ACC112 (cell line): ENCODE measurements at regions not wholly inside any gene's neighbourhood (a gene's known extent, or its start where the extent isn't known, plus 50 kb on each side); places are given as distances from the start of the nearest gene placed in this dataset.
"Not testable (repeated sequence)": the region's sequence is repeated elsewhere in the genome, so short reads cannot be mapped to it uniquely, and the experiment has no call there.

Source experiments
- H2AFZ ChIP-seq: fragments of 200-600 bp; sonication (generic); one replicate; pipeline ENCODE4 v1.6.0; 2017; ENCODE audit warnings: antibody characterized with exemption, low read length; ENCODE audit not compliant: unreplicated experiment
- H3K27ac ChIP-seq: fragments of 200-600 bp; sonication (generic); 2 replicates; pipeline ENCODE4 v1.5.1; 2014; ENCODE audit warnings: low read depth, mild to moderate bottlenecking, antibody characterized with exemption, low read length, moderate library complexity
- H3K27me3 ChIP-seq: fragments of 200-600 bp; sonication (generic); 2 replicates; pipeline ENCODE4 v1.6.1; 2014; ENCODE audit warnings: mild to moderate bottlenecking, antibody characterized with exemption, low read length, moderate library complexity, mixed read lengths; ENCODE audit not compliant: insufficient read depth
- H3K36me3 ChIP-seq: fragments of 200-600 bp; sonication (generic); 2 replicates; pipeline ENCODE4 v1.6.1; 2016; ENCODE audit warnings: mild to moderate bottlenecking, antibody characterized with exemption, low read length, moderate library complexity, mixed read lengths; ENCODE audit not compliant: insufficient read depth
- H3K4me1 ChIP-seq: fragments of 200-600 bp; sonication (generic); one replicate; pipeline ENCODE4 v1.6.1; 2016; ENCODE audit warnings: low read length, mixed read lengths; ENCODE audit not compliant: insufficient read depth, unreplicated experiment, control insufficient read depth
- H3K4me3 ChIP-seq: fragments of 200-600 bp; sonication (generic); 2 replicates; pipeline ENCODE4 v1.5.1; 2014; ENCODE audit warnings: mild to moderate bottlenecking, low read depth, low read length
- H3K79me2 ChIP-seq: fragments of 200-600 bp; sonication (generic); one replicate; pipeline ENCODE4 v1.6.0; 2016; ENCODE audit warnings: low read length; ENCODE audit not compliant: control insufficient read depth, unreplicated experiment, insufficient read depth

DNA sequence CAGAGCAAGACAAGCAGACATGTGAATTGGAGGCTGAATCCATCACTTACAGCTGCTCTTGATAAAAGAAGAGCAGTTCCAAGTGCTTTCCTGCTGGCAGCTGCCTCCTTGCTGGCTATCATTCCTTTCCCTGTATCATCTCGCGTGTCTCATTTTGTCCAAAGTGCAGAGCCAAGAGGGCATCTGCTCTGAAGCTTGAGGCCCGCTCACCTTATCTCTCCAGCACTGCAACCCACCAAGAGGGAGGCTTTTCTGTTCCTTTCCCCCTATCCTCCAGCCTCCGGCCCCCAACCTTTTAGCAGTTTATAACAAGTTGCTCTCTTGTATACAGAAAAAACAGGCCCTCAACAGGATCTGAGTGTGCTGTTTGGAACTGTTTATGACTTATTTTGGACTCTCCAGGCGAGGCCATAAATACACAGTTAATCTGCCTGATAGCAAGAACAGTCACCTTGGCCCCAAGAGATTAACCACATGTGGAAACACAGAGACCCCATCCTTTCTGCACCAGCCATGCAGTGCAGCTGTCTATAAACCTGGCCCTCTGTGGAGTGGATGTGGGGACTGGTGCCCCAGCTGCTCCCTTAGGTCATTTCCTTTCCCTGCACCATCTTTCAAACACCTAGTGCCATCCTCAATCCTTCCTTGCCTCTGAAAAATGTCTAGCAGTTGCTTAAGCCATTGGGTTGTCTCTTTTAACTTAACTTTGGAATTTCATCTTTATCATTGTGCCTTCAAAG, 172.5 kb upstream of the FERMT1 start:
- H3K36me3 ChIP-seq = no peaks in the 10 kb centered on the region
- no peaks in the 10 kb centered on the region for H3K4me1 ChIP-seq
- H3K79me2 ChIP-seq = no peaks in the 10 kb centered on the region
- H3K27ac ChIP-seq = no peak overlapping the region
- no peak overlapping the region for H3K4me3 ChIP-seq
- H3K27me3 ChIP-seq = no peaks in the 10 kb centered on the region
- no peak overlapping the region for H2AFZ ChIP-seq

DNA sequence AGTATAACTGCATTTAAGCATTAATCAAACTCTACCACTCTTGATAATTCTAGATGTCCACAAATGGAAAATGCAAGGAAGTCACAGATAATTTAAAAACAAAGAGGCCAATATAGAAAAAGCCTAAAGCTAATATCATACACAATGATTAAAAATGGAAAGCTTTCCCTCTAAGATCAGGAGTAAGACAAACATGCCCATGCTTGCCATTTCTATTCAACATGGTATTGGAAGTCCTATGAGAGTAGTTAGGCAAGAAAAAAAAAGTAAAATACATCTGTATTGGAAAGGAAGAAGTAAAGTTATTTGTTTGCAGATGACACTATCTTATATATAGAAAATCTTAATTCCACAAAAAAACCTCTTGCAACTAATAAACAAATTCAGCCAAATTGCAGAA, 164.6 kb upstream of the FERMT1 start:
- Histone ChIP-seq H2AFZ (no peak overlapping the region), H3K79me2 (no peaks in the 10 kb centered on the region), H3K27ac (no peak overlapping the region), H3K4me1 (no peaks in the 10 kb centered on the region), H3K36me3 (no peaks in the 10 kb centered on the region), H3K4me3 (no peak overlapping the region), H3K27me3 (no peaks in the 10 kb centered on the region)

DNA sequence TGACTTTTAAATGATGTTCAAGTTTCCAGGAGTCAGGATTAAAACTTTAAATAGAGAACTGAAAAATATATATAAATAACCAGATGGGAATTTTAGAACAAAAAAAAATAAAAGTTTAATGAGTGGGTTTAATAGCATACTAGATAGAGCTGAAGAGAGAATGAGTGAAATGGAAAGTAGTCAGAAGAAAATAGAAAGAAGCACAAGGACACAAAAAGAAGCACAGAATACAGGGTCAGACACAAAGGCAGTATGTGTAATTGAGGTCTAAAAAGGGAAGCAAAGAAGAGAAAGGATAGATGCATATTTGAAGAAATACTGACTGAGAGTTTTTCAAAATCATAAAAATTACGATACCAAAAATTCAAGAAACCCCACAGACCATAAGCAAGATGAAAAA, 159.8 kb upstream of the FERMT1 start:
- Histone ChIP-seq H3K27ac (no peak overlapping the region), H2AFZ (no peak overlapping the region), H3K79me2 (no peaks in the 10 kb centered on the region), H3K36me3 (no peaks in the 10 kb centered on the region), H3K4me3 (no peak overlapping the region), H3K27me3 (no peaks in the 10 kb centered on the region), H3K4me1 (no peaks in the 10 kb centered on the region)

GRCh38 chr20:6277661-6278240, 154.9 kb upstream of the FERMT1 start:
- Histone ChIP-seq H2AFZ (no peak overlapping the region), H3K36me3 (no peaks in the 10 kb centered on the region), H3K4me1 (no peaks in the 10 kb centered on the region), H3K27ac (no peak overlapping the region), H3K79me2 (no peaks in the 10 kb centered on the region), H3K27me3 (peaks cover 5% of the 10 kb centered on the region; the same call in 1 of the 2 replicates), H3K4me3 (no peak overlapping the region)

DNA sequence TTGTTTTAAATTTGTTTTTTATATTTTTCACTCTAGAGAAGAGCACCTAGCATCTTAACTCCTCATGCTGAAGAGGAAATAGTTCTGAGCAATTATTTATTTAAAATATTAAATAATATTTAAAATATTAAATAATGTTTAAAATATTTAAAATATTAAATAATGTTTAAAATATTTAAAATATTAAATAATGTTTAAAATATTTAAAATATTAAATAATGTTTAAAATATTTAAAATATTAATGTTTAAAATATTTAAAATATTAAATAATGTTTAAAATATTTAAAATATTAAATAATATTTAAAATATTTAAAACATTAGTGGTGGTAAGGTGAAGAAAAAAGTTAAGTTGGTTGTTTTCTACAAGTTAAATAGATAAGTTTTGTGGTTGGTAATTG, 147.6 kb upstream of the FERMT1 start:
- H3K27ac ChIP-seq, H2AFZ ChIP-seq, H3K4me1 ChIP-seq, H3K79me2 ChIP-seq, H3K36me3 ChIP-seq, H3K4me3 ChIP-seq: not testable (repeated sequence)
- H3K27me3 ChIP-seq = peaks cover 19% of the 10 kb centered on the region

GRCh38 chr20:6269168-6269873, 146.5 kb upstream of the FERMT1 start:
- Histone ChIP-seq H3K4me3 (no peak overlapping the region), H3K27me3 (peaks cover 19% of the 10 kb centered on the region), H2AFZ (no peak overlapping the region), H3K27ac (no peak overlapping the region), H3K79me2 (no peaks in the 10 kb centered on the region), H3K36me3 (no peaks in the 10 kb centered on the region), H3K4me1 (no peaks in the 10 kb centered on the region)

DNA sequence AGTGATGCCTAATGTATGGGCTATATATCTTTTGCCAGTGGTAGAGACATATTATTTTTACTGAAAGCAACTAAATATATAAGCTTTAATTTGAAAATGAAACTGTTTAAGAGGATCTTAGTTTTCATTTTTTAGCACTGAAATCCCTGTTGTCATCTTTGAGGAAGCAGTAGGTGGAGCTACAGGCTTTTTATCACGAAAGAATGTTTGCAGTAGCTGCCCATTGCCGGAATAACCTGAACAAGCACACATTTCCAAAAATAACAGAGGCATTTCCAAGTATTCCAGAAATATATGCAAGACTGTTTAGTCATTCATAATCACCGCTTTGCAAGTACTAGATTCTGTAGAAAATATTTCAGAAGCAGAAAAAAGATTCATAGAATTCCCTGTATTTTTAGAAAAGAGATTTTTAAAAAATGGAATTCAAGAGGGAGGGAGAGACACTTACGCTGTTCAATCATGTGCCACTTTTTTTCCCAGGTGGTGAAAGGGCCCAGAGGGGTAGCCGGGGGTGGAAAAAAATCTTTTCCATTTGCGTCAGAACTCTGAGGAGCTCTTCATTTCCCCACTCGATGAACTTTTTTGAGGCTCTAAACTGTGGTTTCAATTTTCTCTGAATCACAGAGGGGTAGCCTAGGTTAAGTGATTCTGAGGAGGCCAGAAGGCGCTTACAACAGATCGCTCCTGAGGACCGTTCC, 142.5 kb upstream of the FERMT1 start:
- Histone ChIP-seq H3K4me1 (no peaks in the 10 kb centered on the region), H3K27me3 (peaks cover 19% of the 10 kb centered on the region), H3K36me3 (no peaks in the 10 kb centered on the region), H3K79me2 (no peaks in the 10 kb centered on the region), H3K27ac (no peak overlapping the region), H2AFZ (peak overlapping the region; percentile 86), H3K4me3 (peak overlapping the region; percentile 76)

DNA sequence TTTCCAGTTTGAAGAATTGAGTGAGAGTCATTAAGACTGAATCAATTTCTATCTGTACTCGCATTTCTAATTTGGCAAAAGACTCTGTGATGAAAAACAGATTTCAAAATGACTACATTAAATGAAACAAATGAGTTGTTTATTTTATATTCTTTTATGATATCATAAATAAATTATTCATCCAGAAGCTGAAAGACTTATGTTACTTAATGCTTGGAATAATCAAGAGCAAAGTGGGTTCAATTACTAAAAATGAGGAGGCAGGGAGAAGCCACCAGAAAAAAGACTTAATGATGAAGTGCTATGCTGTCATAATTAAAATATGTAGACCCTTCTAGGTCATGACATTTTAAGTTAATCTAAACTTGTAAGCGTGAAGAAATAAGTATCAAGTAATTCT, 130.6 kb upstream of the FERMT1 start:
- Histone ChIP-seq H3K36me3 (no peaks in the 10 kb centered on the region), H3K4me1 (no peaks in the 10 kb centered on the region), H2AFZ (no peak overlapping the region), H3K27me3 (peaks cover 26% of the 10 kb centered on the region), H3K4me3 (no peak overlapping the region), H3K79me2 (no peaks in the 10 kb centered on the region), H3K27ac (no peak overlapping the region)

DNA sequence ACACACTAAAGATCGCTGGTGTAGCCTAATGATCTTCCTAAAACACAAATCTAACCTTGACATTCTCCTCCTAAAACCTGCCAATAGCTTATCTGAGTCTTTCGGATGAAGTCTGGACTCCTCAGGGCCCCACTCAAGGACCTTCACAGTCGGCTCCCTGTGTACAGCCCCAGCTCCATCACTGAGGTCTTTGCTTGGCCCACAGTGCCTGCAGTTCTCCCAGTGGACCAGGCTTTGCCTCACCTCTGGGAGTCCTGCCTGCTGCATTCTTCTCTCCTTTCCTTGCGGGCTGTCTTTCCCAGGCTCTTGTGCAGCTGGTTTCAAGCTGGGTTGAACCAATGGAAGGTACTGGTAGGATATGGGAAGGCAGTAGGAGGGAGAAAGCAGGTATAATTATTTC, 122.6 kb upstream of the FERMT1 start:
- Histone ChIP-seq H2AFZ (no peak overlapping the region), H3K27me3 (peaks cover 2% of the 10 kb centered on the region; the same call in 1 of the 2 replicates), H3K79me2 (no peaks in the 10 kb centered on the region), H3K36me3 (no peaks in the 10 kb centered on the region), H3K27ac (no peak overlapping the region), H3K4me3 (no peak overlapping the region), H3K4me1 (no peaks in the 10 kb centered on the region)

DNA sequence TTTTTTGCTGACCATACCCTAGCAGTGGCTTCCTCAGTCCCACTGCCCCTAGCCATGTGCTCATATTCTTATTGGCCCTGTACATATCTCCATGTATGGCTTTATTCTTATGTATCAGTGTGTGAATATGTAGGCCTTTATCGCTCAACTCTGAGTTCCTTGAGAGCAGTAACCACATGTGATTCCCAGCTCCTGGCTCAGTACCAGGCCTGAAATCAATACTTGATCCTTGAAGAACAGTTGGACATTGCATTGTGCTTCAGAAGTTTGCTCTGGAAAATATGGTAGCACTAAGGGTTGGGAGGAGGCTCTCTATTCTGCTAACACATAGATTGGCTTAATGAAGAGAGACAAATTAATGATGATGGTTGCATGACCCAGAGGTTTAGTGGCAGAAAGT, 118.8 kb upstream of the FERMT1 start:
- Histone ChIP-seq H3K4me1 (no peaks in the 10 kb centered on the region), H3K79me2 (no peaks in the 10 kb centered on the region), H3K27me3 (peaks cover 17% of the 10 kb centered on the region; the same call in 1 of the 2 replicates)

More for the DNA sequence above, 118.8 kb upstream of the FERMT1 start:
- Histone ChIP-seq H3K36me3 (no peaks in the 10 kb centered on the region), H2AFZ (no peak overlapping the region), H3K4me3 (no peak overlapping the region), H3K27ac (no peak overlapping the region)
